H7 (cell line): ENCODE measurements at regions not wholly inside any gene's neighbourhood (a gene's known extent, or its start where the extent isn't known, plus 50 kb on each side); places are given as distances from the start of the nearest gene placed in this dataset.
"Not testable (repeated sequence)": the region's sequence is repeated elsewhere in the genome, so short reads cannot be mapped to it uniquely, and the experiment has no call there.

Experiments used
- DNase-seq: peaks from one replicate; pipeline ENCODE4 v3.0.0; 2012
- H3K27me3 ChIP-seq: 2 replicates; pipeline ENCODE4 v1.6.0; 2011; ENCODE audit warnings: mild to moderate bottlenecking, low read length; ENCODE audit not compliant: control insufficient read depth, insufficient read depth
- H3K36me3 ChIP-seq: replicated peaks from 2 replicates; pipeline ENCODE4 v1.5.1; 2011; ENCODE audit warnings: low read length; ENCODE audit not compliant: control insufficient read depth, insufficient read depth
- H3K4me3 ChIP-seq: 2 replicates; pipeline ENCODE4 v1.5.1; 2011; ENCODE audit warnings: low read depth, mild to moderate bottlenecking, control low read depth, low read length, moderate library complexity; ENCODE audit not compliant: insufficient read depth

- Histone ChIP-seq H3K36me3 (no peaks in the 10 kb centered on the region), H3K27me3 (no peaks in the 10 kb centered on the region), H3K4me3 (no peak overlapping the region)
- DNase-seq, result no peak
These were observed 371.7 kb upstream of the IGFBP3 start for GRCh38 chr7:46292741-46293140.

- Histone ChIP-seq H3K27me3 (no peaks in the 10 kb centered on the region), H3K4me3 (no peak overlapping the region), H3K36me3 (no peaks in the 10 kb centered on the region)
- DNase-seq, result no peak
These were observed 370.6 kb upstream of the IGFBP3 start for GRCh38 chr7:46291601-46292150.

- Histone ChIP-seq H3K4me3 (no peak overlapping the region), H3K27me3 (no peaks in the 10 kb centered on the region), H3K36me3 (no peaks in the 10 kb centered on the region)
- DNase-seq, result no peak
These were observed 370.0 kb upstream of the IGFBP3 start for GRCh38 chr7:46291050-46291438.

- Histone ChIP-seq H3K4me3 (no peak overlapping the region), H3K36me3 (no peaks in the 10 kb centered on the region), H3K27me3 (no peaks in the 10 kb centered on the region)
- DNase-seq, result no peak
These were observed 369.4 kb upstream of the IGFBP3 start for GRCh38 chr7:46290374-46291049.

GRCh38 chr7:46288861-46289260, 367.8 kb upstream of the IGFBP3 start:
- H3K36me3 ChIP-seq, result no peaks in the 10 kb centered on the region
- no peak for DNase-seq
- no peaks in the 10 kb centered on the region for H3K27me3 ChIP-seq
- no peak overlapping the region for H3K4me3 ChIP-seq

- no peaks in the 10 kb centered on the region for H3K27me3 ChIP-seq
- DNase-seq, result no peak
- H3K4me3 ChIP-seq, result no peak overlapping the region
- no peaks in the 10 kb centered on the region for H3K36me3 ChIP-seq
These were observed 366.9 kb upstream of the IGFBP3 start for GRCh38 chr7:46288010-46288409.

GRCh38 chr7:46286957-46287356, 365.9 kb upstream of the IGFBP3 start:
- H3K4me3 ChIP-seq, result no peak overlapping the region
- DNase-seq, result no peak
- H3K36me3 ChIP-seq, result no peaks in the 10 kb centered on the region
- no peaks in the 10 kb centered on the region for H3K27me3 ChIP-seq

GRCh38 chr7:46286356-46286755, 365.3 kb upstream of the IGFBP3 start:
- Histone ChIP-seq H3K36me3 (no peaks in the 10 kb centered on the region), H3K27me3 (no peaks in the 10 kb centered on the region), H3K4me3 (no peak overlapping the region)
- DNase-seq, result no peak

- Histone ChIP-seq H3K27me3 (no peaks in the 10 kb centered on the region), H3K36me3 (no peaks in the 10 kb centered on the region), H3K4me3 (no peak overlapping the region)
- DNase-seq, result no peak
These were observed 364.8 kb upstream of the IGFBP3 start for GRCh38 chr7:46285878-46286277.

- DNase-seq, result no peak
- Histone ChIP-seq H3K4me3 (no peak overlapping the region), H3K36me3 (no peaks in the 10 kb centered on the region)
These were observed 362.8 kb upstream of the IGFBP3 start for GRCh38 chr7:46283852-46284251.

GRCh38 chr7:46282155-46282554, 361.1 kb upstream of the IGFBP3 start:
- peak; percentile 24 for DNase-seq
- Histone ChIP-seq H3K27me3 (no peaks in the 10 kb centered on the region), H3K36me3 (no peaks in the 10 kb centered on the region), H3K4me3 (no peak overlapping the region)

More at GRCh38 chr7:46283852-46284251, 362.8 kb upstream of the IGFBP3 start:
- no peaks in the 10 kb centered on the region for H3K27me3 ChIP-seq

GRCh38 chr7:46281071-46281470, 360.0 kb upstream of the IGFBP3 start:
- DNase-seq, result no peak
- no peaks in the 10 kb centered on the region for H3K27me3 ChIP-seq

GRCh38 chr7:46279290-46279689, 358.2 kb upstream of the IGFBP3 start:
- DNase-seq, result no peak
- no peaks in the 10 kb centered on the region for H3K36me3 ChIP-seq
- H3K27me3 ChIP-seq, result no peaks in the 10 kb centered on the region
- no peak overlapping the region for H3K4me3 ChIP-seq

More at GRCh38 chr7:46281071-46281470, 360.0 kb upstream of the IGFBP3 start:
- no peak overlapping the region for H3K4me3 ChIP-seq
- H3K36me3 ChIP-seq, result no peaks in the 10 kb centered on the region

- H3K36me3 ChIP-seq, result no peaks in the 10 kb centered on the region
- no peak for DNase-seq
- no peak overlapping the region for H3K4me3 ChIP-seq
- no peaks in the 10 kb centered on the region for H3K27me3 ChIP-seq
These were observed 343.6 kb upstream of the IGFBP3 start for GRCh38 chr7:46264646-46265045.

- H3K4me3 ChIP-seq, H3K27me3 ChIP-seq, H3K36me3 ChIP-seq, DNase-seq: not testable (repeated sequence)
These were observed 340.6 kb upstream of the IGFBP3 start for GRCh38 chr7:46261638-46262037.

GRCh38 chr7:46259947-46260346, 338.9 kb upstream of the IGFBP3 start:
- no peak for DNase-seq
- no peak overlapping the region for H3K4me3 ChIP-seq
- no peaks in the 10 kb centered on the region for H3K27me3 ChIP-seq
- H3K36me3 ChIP-seq, result no peaks in the 10 kb centered on the region
